HL-60 (cell line): ENCODE measurements at regions not wholly inside any gene's neighbourhood (a gene's known extent, or its start where the extent isn't known, plus 50 kb on each side); places are given as distances from the start of the nearest gene placed in this dataset.

Experiments used
- CTCF ChIP-seq: IDR thresholded peaks from one replicate; pipeline ENCODE4 v1.5.1; 2011; ENCODE audit warnings: low read length, control low read depth, inconsistent platforms; ENCODE audit not compliant: insufficient read depth
- POLR2AphosphoS5 ChIP-seq: IDR thresholded peaks from 2 replicates; pipeline ENCODE4 v1.6.1; 2012; ENCODE audit warnings: low read depth
- TF ChIP-seq, protein P1 (sequence below): IDR thresholded peaks from 2 replicates; pipeline ENCODE4 v1.6.1; 2012; ENCODE audit warnings: low read depth; ENCODE audit not compliant: insufficient replicate concordance

GRCh38 chr18:61669320-61669719 lies 223.5 kb downstream of the RNF152 start:
- TF ChIP-seq CTCF = no peak
- TF ChIP-seq, protein P1, sequence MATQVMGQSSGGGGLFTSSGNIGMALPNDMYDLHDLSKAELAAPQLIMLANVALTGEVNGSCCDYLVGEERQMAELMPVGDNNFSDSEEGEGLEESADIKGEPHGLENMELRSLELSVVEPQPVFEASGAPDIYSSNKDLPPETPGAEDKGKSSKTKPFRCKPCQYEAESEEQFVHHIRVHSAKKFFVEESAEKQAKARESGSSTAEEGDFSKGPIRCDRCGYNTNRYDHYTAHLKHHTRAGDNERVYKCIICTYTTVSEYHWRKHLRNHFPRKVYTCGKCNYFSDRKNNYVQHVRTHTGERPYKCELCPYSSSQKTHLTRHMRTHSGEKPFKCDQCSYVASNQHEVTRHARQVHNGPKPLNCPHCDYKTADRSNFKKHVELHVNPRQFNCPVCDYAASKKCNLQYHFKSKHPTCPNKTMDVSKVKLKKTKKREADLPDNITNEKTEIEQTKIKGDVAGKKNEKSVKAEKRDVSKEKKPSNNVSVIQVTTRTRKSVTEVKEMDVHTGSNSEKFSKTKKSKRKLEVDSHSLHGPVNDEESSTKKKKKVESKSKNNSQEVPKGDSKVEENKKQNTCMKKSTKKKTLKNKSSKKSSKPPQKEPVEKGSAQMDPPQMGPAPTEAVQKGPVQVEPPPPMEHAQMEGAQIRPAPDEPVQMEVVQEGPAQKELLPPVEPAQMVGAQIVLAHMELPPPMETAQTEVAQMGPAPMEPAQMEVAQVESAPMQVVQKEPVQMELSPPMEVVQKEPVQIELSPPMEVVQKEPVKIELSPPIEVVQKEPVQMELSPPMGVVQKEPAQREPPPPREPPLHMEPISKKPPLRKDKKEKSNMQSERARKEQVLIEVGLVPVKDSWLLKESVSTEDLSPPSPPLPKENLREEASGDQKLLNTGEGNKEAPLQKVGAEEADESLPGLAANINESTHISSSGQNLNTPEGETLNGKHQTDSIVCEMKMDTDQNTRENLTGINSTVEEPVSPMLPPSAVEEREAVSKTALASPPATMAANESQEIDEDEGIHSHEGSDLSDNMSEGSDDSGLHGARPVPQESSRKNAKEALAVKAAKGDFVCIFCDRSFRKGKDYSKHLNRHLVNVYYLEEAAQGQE = no peak
- TF ChIP-seq POLR2AphosphoS5 = no peak
